ENCODE measurements at regions not wholly inside any gene's neighbourhood (a gene's known extent, or its start where the extent isn't known, plus 50 kb on each side); places are given as distances from the start of the nearest gene placed in this dataset.

- no peak overlapping the region for H3K9ac ChIP-seq (ENCODE audit: insufficient read depth, low read depth, low read length)
- FAIRE-seq (no peak), DNase-seq (ENCODE audit: low spot score) (no peak), ATAC-seq (no peak)
- H3K4me1 ChIP-seq (ENCODE audit: insufficient read depth, low read length), result no peaks in the 10 kb centered on the region
- H3K79me2 ChIP-seq (ENCODE audit: insufficient read depth, low read length), result no peaks in the 10 kb centered on the region
- WGBS (ENCODE audit: low lambda C conversion rate), result 0% methylated on average over 2 of the region's 2 CpGs
- H2AFZ ChIP-seq (ENCODE audit: low read length), result no peak overlapping the region
- no peaks in the 10 kb centered on the region for H4K20me1 ChIP-seq (ENCODE audit: insufficient read depth, low read length)
- H3K27me3 ChIP-seq (ENCODE audit: control insufficient read depth in 1 of 2, insufficient read depth in 2 of 2, low read length in 2 of 2), result 0 out of 5 replicates have a peak, but pooled peaks cover 0 to 1% of the 10 kb centered on the region in 2 experiments
- H3K9me3 ChIP-seq (ENCODE audit: low read length), result no peaks in the 10 kb centered on the region
- no peak overlapping the region for H3K4me3 ChIP-seq (replicated peaks in 1 of 3; ENCODE audit: insufficient read depth in 1 of 3, low read depth in 2 of 3, low read length in 3 of 3)
- no TSS peak for BruUV-seq (replicated peaks)
- CTCF ChIA-PET (ENCODE audit: low intra/inter-chr PET ratio, low total read pairs), result no interaction called here
- POLR2A ChIA-PET, result no interaction called here
- no peak for TF ChIP-seq PHF21A (CRISPR knock-in tag; IDR thresholded peaks at IDR 0.05)
- no peak for TF ChIP-seq DR1 (CRISPR knock-in tag; IDR thresholded peaks at IDR 0.05)
- no peak for TF ChIP-seq THAP7 (CRISPR knock-in tag; IDR thresholded peaks at IDR 0.05)
- TF ChIP-seq POGZ (CRISPR knock-in tag; IDR thresholded peaks at IDR 0.05), result no peak
- TF ChIP-seq DDIT3 (CRISPR knock-in tag; IDR thresholded peaks at IDR 0.05), result no peak
- TF ChIP-seq FOXM1 (CRISPR knock-in tag; IDR thresholded peaks at IDR 0.05), result no peak
- no peak for TF ChIP-seq RBAK (CRISPR knock-in tag; IDR thresholded peaks at IDR 0.05)
- no peak for TF ChIP-seq POLR2AphosphoS2 (IDR thresholded peaks at IDR 0.05; ENCODE audit: low read depth, low read length)
- no peak for TF ChIP-seq ZNF432 (CRISPR knock-in tag; IDR thresholded peaks at IDR 0.05; ENCODE audit: borderline replicate concordance)
- TF ChIP-seq ZNF550 (CRISPR knock-in tag; IDR thresholded peaks at IDR 0.05; ENCODE audit: borderline replicate concordance), result no peak
- no peak for TF ChIP-seq U2AF2 (IDR thresholded peaks at IDR 0.05; ENCODE audit: low read depth, low read length)
- TF ChIP-seq ZSCAN31 (CRISPR knock-in tag; IDR thresholded peaks at IDR 0.05; ENCODE audit: low read depth), result no peak
- H3K27ac ChIP-seq (ENCODE audit: extremely low read length, insufficient read depth, low read length), result no peak overlapping the region
- in situ Hi-C loops (cut with HindIII; ENCODE audit: extremely low pct_ligation_motif_present, low pct_unique_long_range_greater_than_20kb) (no loop called here), intact Hi-C loops (cut with micrococcal nuclease; ENCODE audit: unreplicated experiment) (no loop called here)
- H3K4me2 ChIP-seq (ENCODE audit: low read depth, low read length), result no peak overlapping the region
- no peaks in the 10 kb centered on the region for H3K36me3 ChIP-seq (replicated peaks in 1 of 2; ENCODE audit: control insufficient read depth in 1 of 2, insufficient read depth in 2 of 2, low read length in 2 of 2)
Observed at GRCh38 chr13:59043016-59043415, 1120.7 kb downstream of the DIAPH3 start.

All from HepG2 (cell line).